ENCODE measurements at regions not wholly inside any gene's neighbourhood (a gene's known extent, or its start where the extent isn't known, plus 50 kb on each side); places are given as distances from the start of the nearest gene placed in this dataset.

- no peak for TF ChIP-seq POLR2A (IDR thresholded peaks at IDR 0.05; ENCODE audit: low read depth, low read length)
- no peak for TF ChIP-seq POLR2AphosphoS5 (IDR thresholded peaks at IDR 0.05; ENCODE audit: low read depth, low read length)
- TF ChIP-seq SPI1 (IDR thresholded peaks at IDR 0.05; ENCODE audit: low read depth, low read length), result no peak
- TF ChIP-seq PAX5 (IDR thresholded peaks at IDR 0.05; ENCODE audit: insufficient read depth, low read length, severe bottlenecking), result no peak
- no peak for TF ChIP-seq TAF1 (IDR thresholded peaks at IDR 0.05; ENCODE audit: low read depth, low read length)
Measured at GRCh38 chr1:232388363-232388762, 241.6 kb downstream of the SIPA1L2 start.
